ENCODE measurements at regions not wholly inside any gene's neighbourhood (a gene's known extent, or its start where the extent isn't known, plus 50 kb on each side); places are given as distances from the start of the nearest gene placed in this dataset.

- no peak for TF ChIP-seq MZF1 (tag by site-specific recombination; IDR thresholded peaks at IDR 0.05; ENCODE audit: borderline replicate concordance)
- no peak for TF ChIP-seq ZNF416 (tag by site-specific recombination; IDR thresholded peaks at IDR 0.05)
- TF ChIP-seq ZNF473 (tag by site-specific recombination; IDR thresholded peaks at IDR 0.05), result no peak
- no peak for TF ChIP-seq ZNF777 (tag by site-specific recombination; IDR thresholded peaks at IDR 0.05; ENCODE audit: borderline replicate concordance)
- no peak for TF ChIP-seq RBAK (tag by site-specific recombination; IDR thresholded peaks at IDR 0.05)
- TF ChIP-seq CTCF (tag by site-specific recombination; IDR thresholded peaks at IDR 0.05), result no peak
Measured at GRCh38 chr10:111933937-111934336, 249.6 kb downstream of the GPAM start.

Data from HEK293 (cell line).